ENCODE measurements at regions not wholly inside any gene's neighbourhood (a gene's known extent, or its start where the extent isn't known, plus 50 kb on each side); places are given as distances from the start of the nearest gene placed in this dataset.

- FAIRE-seq, result no peak
- no peak for DNase-seq (ENCODE audit: low spot score)
Measured at GRCh38 chr12:5194306-5194705, 150.6 kb downstream of the KCNA5 start.

DNA sequence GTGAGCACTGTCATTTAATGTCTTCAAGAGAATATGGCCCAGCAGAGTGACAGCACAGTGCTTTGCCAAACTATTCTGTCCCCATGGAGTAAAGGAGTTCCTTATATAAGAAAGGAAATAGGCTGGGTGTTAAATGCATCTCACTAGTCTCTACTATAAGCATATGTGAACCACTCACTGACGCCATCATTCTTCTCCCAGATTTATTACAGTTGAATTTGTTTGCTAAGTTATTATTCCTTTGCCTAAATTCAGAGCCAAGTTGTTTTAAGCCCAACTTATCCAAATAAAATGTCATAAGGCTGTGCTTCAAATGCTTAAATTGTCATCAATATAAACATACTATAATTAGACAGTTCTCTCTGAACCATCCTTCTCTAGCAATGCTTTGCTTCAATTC, 151.6 kb downstream of the KCNA5 start:
- no peak for DNase-seq (ENCODE audit: low spot score)

GRCh38 chr12:5195691-5196090, 152.0 kb downstream of the KCNA5 start:
- DNase-seq (ENCODE audit: low spot score) (no peak), FAIRE-seq (no peak)

More for the DNA sequence above, 151.6 kb downstream of the KCNA5 start:
- FAIRE-seq, result no peak

GRCh38 chr12:5197131-5197530, 153.5 kb downstream of the KCNA5 start:
- FAIRE-seq, result no peak
- DNase-seq (ENCODE audit: low spot score), result peak; percentile 58

DNA sequence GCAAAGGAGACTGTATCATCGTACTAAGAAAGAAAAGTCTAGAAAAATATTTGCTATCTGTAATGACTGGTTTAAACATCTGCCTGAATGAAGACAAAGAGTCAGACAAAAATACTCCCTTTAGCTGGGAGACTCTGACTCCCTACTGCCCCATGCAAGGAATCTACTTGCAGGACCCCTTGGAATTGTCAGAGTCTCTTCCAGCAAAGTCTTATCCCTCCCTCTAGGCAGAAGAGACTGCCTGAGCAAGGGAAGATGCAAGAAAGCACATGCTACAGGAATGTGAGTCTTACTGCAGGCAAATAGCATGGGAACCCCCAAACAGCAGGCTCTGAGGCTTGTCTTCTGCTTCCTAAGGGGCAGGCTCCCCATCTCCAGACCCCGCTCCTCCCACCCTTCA, 154.0 kb downstream of the KCNA5 start:
- FAIRE-seq (no peak), DNase-seq (ENCODE audit: low spot score) (no peak)

DNA sequence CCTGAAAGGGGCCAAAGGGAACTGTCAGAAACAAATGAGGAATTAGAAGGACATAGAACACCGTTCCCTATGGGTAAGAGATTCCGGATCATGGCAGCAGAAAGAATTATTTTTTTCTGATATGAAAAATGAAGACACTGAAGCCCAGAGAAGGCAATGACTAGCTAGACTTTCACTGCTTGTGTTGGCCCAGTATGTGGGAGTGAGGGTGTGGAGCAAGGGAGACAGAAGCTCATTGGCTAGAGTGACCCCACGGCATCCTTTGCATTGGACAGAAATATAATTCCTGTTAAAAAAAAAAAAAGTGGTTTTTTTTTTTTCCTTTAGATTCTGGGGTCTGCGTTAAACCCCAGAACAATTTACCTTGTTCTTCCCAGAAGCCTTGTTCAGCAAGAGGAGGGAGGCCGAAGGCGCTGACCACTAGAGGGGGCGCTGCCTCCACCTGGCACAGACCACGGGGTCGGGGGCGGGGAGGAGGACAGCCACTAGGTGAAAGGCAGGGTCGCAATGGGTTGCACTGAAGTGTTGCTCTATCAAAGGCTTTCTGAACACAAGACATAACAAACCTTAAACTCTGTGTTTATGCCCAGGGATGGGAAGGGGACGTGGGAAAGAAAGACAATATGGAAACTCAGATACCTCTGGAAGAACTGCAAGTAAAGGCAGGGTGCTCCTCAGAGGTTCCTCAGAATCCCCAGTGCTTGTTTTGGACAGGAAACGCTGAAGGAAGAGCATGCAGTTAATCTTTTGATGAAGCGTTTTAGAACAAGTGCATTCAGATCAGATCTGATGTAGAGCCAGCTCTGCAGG, 156.8 kb downstream of the KCNA5 start:
- FAIRE-seq, result no peak
- no peak for DNase-seq (ENCODE audit: low spot score)

GRCh38 chr12:5201554-5202218, 158.0 kb downstream of the KCNA5 start:
- DNase-seq (ENCODE audit: low spot score) (no peak), FAIRE-seq (no peak)

DNA sequence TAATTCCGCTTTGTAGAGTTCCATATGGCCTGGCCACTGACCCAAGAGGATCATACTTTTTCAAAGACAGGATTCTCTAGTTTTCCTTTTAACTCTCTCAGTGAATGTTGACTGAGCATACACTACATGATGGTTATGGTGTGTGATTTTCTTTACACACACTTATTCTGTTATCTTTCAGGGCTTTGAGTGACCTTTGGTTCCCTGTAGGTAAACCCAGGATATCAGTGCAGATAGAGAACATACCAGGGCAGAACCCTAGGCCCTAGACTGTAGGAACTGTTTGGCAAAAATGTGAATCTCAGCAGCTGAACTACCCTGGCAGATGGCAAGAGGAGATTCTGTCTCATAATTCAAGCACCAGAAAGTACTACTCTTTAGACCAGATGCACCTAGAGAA, 159.6 kb downstream of the KCNA5 start:
- no peak for DNase-seq (ENCODE audit: low spot score)
- no peak for FAIRE-seq

DNA sequence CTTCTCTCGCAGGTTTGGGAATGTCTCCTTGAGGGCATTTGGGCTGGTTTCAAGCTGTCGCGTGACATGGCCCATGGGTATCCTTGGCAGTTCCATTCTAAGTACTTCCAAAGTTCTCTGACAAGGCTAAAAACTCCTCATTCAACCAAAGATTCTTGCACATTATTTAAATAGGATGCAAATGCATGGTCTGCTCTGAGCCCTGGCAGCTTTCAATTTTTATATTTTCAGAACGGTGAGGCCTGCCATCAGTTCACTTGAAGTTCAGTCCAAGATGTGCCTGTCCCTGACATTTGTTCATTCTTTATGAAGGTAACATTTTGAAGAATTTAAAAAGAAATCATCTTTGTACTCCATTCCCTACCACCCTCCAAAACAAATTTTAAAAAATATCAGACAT, 160.0 kb downstream of the KCNA5 start:
- FAIRE-seq, result no peak
- no peak for DNase-seq (ENCODE audit: low spot score)

DNA sequence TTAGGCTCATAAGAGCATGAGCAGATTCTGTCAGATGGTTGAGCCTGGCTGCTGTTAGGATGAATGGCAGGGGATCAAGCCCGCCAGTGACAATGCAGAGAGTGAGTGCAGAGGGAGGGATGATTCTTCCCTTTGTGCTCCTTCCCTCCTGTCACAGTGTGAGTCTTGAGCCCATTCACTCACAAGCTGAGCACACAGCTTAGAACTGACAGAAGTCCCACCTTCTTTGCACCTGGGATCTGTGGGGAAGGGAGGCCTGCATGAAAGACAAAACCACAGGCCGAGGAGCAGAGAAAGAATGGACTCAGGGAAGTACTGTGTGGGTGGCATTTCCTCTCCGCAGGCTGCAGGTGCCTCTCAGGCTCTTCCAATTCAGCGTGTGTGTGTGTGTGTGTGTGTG, 160.6 kb downstream of the KCNA5 start:
- DNase-seq (ENCODE audit: low spot score) (no peak), FAIRE-seq (no peak)

DNA sequence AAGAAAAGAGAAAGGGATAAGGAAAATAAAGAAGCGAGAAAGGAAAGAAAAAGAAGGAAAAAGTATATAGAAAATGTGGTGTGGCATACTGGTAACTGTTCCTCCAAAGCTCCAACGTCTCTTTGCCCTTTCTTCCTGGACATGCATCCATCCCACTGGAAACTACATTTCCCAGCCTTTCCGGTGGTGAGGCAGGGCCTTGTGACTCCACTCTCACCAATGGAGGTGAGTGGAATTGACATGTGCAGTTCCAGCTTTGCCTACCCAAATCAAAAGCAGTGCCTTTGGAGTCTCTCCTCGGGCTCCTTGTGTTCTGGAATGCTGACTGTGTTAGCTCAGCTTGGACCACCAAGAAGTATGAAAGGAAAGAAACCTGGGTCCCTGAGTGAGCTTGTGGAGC, 161.2 kb downstream of the KCNA5 start:
- DNase-seq (ENCODE audit: low spot score) (no peak), FAIRE-seq (no peak)

DNA sequence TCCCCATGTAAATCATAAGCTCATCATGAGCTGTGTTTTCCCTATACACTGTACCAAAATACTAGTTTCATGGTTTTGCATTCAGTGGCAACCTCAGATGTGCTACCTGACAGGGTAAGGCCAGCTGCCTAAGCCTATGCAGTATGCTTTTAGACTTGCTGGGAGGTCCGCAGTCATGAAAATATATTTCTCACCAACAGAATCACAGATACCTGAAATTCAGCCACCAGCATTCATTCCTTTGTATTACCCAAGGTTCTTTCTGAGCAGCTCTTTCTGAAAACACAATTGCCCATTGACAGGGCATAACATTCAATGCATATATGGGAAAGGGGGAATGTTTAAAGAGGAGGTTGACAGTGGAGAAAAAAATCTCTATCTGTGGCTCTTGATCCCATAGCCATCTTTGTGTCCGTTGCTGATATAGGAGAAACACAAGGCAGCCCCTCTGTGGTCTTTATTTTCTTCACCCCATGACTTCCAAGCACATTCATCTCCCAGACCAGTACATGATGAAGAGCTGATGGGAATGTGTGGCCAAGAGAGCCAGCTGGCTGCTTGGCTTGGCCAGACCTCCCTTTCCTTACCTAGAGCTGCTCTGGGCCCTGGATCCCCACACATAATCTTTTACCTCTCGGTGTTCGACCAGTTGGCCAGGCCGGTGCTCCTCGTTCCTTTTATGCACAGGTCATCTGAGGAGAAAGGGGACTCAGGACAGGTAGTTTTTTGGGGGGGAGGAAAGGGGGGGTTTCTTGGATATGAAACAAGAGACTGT, 162.9 kb downstream of the KCNA5 start:
- DNase-seq (ENCODE audit: low spot score), result no peak
- FAIRE-seq, result no peak

- no peak for DNase-seq (ENCODE audit: low spot score)
- FAIRE-seq, result no peak
Measured at GRCh38 chr12:5210179-5210922, 166.7 kb downstream of the KCNA5 start.

- DNase-seq (ENCODE audit: low spot score) (no peak), FAIRE-seq (no peak)
Measured at GRCh38 chr12:5210923-5211290, 167.2 kb downstream of the KCNA5 start.

- DNase-seq (ENCODE audit: low spot score) (no peak), FAIRE-seq (no peak)
Measured at GRCh38 chr12:5213336-5213735, 169.7 kb downstream of the KCNA5 start.

DNA sequence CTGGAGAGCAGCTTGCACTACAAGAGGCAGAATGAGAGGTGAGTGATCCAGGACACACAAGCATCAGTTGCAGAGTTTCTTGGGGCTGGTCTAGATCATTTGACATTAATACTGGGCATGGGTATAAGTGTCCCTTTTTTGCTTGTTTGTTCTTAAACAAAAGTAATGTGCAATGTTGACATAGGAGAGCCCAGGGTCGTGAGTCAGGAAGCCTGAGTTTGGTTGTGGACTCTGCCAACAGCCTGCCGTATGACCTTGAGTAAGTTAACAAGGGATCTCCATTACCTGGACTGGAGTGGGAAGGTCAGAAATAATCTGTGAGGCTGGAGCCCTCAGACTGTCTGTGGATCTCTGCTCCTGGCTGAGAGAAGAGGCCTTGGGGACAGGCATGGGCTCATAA, 170.3 kb downstream of the KCNA5 start:
- DNase-seq (ENCODE audit: low spot score) (no peak), FAIRE-seq (no peak)

- DNase-seq (ENCODE audit: low spot score) (no peak), FAIRE-seq (no peak)
Measured at GRCh38 chr12:5217936-5218335, 174.3 kb downstream of the KCNA5 start.

- no peak for FAIRE-seq
- DNase-seq (ENCODE audit: low spot score), result no peak
Measured at GRCh38 chr12:5220099-5220498, 176.4 kb downstream of the KCNA5 start.

GRCh38 chr12:5220835-5221234, 177.2 kb downstream of the KCNA5 start:
- DNase-seq (ENCODE audit: low spot score), result peak; percentile 40
- FAIRE-seq, result no peak

DNA sequence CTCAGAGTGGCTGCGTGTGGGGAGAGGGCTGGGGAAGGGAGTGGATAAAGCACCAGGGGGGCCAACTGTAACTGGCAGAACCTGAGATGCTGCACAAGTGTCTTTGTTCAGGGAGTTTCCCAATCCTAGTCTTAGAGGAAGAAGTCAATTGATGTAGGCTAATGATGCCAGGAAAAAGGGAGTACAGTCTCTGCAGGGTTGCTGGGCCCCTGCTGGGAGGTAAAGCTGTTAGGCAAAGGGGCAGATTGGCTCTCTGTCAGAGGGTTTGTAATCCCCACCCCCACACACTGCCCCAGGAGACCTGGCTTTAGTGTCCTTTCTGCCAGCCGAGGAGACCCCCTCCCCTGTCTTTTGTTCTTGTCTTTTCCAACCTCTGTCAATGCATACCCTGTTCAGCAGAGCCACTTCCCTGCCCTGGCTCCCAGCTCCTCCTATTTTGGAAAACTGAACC, 178.4 kb downstream of the KCNA5 start:
- no peak for FAIRE-seq
- peak; percentile 36 for DNase-seq (ENCODE audit: low spot score)

DNA sequence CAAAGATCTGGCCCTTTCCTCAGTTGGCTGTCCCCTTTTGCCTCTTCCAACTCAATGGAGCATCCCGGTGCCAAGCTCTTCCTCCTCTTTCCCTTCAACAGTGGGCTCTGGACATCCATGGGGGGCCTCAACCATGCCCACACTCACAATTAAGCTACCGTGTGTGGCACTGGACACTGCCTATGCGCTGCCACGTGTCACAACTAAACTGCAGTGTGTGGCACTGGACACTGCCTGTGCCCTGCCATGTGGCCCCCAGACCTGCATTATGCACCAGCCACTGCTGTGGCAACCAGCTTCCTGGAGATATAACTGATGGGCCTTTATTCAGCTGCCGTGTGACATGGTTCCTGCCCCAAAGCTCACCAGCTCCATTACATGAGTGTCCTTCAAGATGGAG, 179.1 kb downstream of the KCNA5 start:
- FAIRE-seq (no peak), DNase-seq (ENCODE audit: low spot score) (no peak)

DNA sequence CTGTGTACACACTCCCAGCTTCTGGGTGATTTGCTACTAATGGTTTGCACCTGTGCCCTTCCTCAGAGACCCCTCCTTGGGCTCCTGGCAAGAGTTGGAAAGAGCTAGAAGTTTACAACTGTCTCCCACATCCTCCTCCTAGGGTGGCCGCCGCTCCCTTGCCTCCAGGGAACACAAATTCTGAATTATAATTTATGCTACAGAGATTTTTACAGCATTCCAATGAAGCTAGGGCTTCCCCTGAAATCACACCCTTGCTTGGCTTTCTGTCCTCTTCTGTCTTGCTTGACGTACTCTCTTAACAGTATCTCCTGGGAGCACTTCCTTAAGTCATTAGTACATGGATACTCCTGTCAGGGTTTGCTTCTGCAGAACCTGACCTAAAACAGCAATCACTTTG, 180.2 kb downstream of the KCNA5 start:
- DNase-seq (ENCODE audit: low spot score) (no peak), FAIRE-seq (no peak)

Measured in RCC 7860 (cell line).